ENCODE measurements at regions not wholly inside any gene's neighbourhood (a gene's known extent, or its start where the extent isn't known, plus 50 kb on each side); places are given as distances from the start of the nearest gene placed in this dataset.

GRCh38 chr17:72208832-72209231 is 88.0 kb downstream of the SOX9 start:
- Mint-ChIP-seq H3K4me1 (peaks cover 21% of the 10 kb centered on the region), H3K27ac (no peak overlapping the region), H3K36me3 (no peaks in the 10 kb centered on the region), H3K9me3 (no peaks in the 10 kb centered on the region), H3K27me3 (ENCODE audit: low read depth) (peaks cover 9% of the 10 kb centered on the region), H3K4me3 (no peak overlapping the region)
- no peak for TF ChIP-seq MXD4 (CRISPR knock-in tag; IDR thresholded peaks at IDR 0.05; ENCODE audit: borderline replicate concordance)
- TF ChIP-seq ELF4 (CRISPR knock-in tag; IDR thresholded peaks at IDR 0.05; ENCODE audit: low read depth) = no peak
- TF ChIP-seq, protein P1, sequence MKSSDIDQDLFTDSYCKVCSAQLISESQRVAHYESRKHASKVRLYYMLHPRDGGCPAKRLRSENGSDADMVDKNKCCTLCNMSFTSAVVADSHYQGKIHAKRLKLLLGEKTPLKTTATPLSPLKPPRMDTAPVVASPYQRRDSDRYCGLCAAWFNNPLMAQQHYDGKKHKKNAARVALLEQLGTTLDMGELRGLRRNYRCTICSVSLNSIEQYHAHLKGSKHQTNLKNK (CRISPR knock-in tag; IDR thresholded peaks at IDR 0.05) = no peak
- TF ChIP-seq HMGXB4 (CRISPR knock-in tag; IDR thresholded peaks at IDR 0.05) = no peak
- TF ChIP-seq KAT7 (CRISPR knock-in tag; IDR thresholded peaks at IDR 0.05; ENCODE audit: borderline replicate concordance) = no peak
- no peak for TF ChIP-seq FOXP1 (CRISPR knock-in tag; IDR thresholded peaks at IDR 0.05; ENCODE audit: borderline replicate concordance)
- TF ChIP-seq ZBTB21 (CRISPR knock-in tag; IDR thresholded peaks at IDR 0.05; ENCODE audit: borderline replicate concordance) = no peak
- TF ChIP-seq NR3C1 (CRISPR knock-in tag; conservative IDR thresholded peaks at IDR 0.05; ENCODE audit: low read depth) = no peak
- no peak for TF ChIP-seq FOXJ3 (CRISPR knock-in tag; IDR thresholded peaks at IDR 0.05; ENCODE audit: borderline replicate concordance)
- no peak for TF ChIP-seq ZNF281 (CRISPR knock-in tag; IDR thresholded peaks at IDR 0.05)
- no peak for TF ChIP-seq ATF6 (CRISPR knock-in tag; IDR thresholded peaks at IDR 0.05)
- TF ChIP-seq, protein P2, sequence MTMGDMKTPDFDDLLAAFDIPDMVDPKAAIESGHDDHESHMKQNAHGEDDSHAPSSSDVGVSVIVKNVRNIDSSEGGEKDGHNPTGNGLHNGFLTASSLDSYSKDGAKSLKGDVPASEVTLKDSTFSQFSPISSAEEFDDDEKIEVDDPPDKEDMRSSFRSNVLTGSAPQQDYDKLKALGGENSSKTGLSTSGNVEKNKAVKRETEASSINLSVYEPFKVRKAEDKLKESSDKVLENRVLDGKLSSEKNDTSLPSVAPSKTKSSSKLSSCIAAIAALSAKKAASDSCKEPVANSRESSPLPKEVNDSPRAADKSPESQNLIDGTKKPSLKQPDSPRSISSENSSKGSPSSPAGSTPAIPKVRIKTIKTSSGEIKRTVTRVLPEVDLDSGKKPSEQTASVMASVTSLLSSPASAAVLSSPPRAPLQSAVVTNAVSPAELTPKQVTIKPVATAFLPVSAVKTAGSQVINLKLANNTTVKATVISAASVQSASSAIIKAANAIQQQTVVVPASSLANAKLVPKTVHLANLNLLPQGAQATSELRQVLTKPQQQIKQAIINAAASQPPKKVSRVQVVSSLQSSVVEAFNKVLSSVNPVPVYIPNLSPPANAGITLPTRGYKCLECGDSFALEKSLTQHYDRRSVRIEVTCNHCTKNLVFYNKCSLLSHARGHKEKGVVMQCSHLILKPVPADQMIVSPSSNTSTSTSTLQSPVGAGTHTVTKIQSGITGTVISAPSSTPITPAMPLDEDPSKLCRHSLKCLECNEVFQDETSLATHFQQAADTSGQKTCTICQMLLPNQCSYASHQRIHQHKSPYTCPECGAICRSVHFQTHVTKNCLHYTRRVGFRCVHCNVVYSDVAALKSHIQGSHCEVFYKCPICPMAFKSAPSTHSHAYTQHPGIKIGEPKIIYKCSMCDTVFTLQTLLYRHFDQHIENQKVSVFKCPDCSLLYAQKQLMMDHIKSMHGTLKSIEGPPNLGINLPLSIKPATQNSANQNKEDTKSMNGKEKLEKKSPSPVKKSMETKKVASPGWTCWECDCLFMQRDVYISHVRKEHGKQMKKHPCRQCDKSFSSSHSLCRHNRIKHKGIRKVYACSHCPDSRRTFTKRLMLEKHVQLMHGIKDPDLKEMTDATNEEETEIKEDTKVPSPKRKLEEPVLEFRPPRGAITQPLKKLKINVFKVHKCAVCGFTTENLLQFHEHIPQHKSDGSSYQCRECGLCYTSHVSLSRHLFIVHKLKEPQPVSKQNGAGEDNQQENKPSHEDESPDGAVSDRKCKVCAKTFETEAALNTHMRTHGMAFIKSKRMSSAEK (CRISPR knock-in tag; IDR thresholded peaks at IDR 0.05; ENCODE audit: borderline replicate concordance) = no peak
- TF ChIP-seq AR (CRISPR knock-in tag; IDR thresholded peaks at IDR 0.05) = no peak
- TF ChIP-seq GTF2I (CRISPR knock-in tag; conservative IDR thresholded peaks at IDR 0.05) = no peak
- no peak for TF ChIP-seq SOX15 (CRISPR knock-in tag; IDR thresholded peaks at IDR 0.05)
- TF ChIP-seq MLX (CRISPR knock-in tag; IDR thresholded peaks at IDR 0.05) = no peak
- TF ChIP-seq, protein P3, sequence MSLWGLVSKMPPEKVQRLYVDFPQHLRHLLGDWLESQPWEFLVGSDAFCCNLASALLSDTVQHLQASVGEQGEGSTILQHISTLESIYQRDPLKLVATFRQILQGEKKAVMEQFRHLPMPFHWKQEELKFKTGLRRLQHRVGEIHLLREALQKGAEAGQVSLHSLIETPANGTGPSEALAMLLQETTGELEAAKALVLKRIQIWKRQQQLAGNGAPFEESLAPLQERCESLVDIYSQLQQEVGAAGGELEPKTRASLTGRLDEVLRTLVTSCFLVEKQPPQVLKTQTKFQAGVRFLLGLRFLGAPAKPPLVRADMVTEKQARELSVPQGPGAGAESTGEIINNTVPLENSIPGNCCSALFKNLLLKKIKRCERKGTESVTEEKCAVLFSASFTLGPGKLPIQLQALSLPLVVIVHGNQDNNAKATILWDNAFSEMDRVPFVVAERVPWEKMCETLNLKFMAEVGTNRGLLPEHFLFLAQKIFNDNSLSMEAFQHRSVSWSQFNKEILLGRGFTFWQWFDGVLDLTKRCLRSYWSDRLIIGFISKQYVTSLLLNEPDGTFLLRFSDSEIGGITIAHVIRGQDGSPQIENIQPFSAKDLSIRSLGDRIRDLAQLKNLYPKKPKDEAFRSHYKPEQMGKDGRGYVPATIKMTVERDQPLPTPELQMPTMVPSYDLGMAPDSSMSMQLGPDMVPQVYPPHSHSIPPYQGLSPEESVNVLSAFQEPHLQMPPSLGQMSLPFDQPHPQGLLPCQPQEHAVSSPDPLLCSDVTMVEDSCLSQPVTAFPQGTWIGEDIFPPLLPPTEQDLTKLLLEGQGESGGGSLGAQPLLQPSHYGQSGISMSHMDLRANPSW (CRISPR knock-in tag; conservative IDR thresholded peaks at IDR 0.05; ENCODE audit: low read depth) = no peak
- TF ChIP-seq ZNF416 (CRISPR knock-in tag; IDR thresholded peaks at IDR 0.05) = no peak
- ATAC-seq (no peak), DNase-seq (ENCODE audit: low spot score) (no peak)
- CTCF ChIA-PET = no interaction called here
- POLR2A ChIA-PET = no interaction called here

All from WTC11 (cell line).